Upper lobe of left lung (tissue), 6 donors: ENCODE measurements at regions not wholly inside any gene's neighbourhood (a gene's known extent, or its start where the extent isn't known, plus 50 kb on each side); places are given as distances from the start of the nearest gene placed in this dataset.
"Not testable (repeated sequence)": the region's sequence is repeated elsewhere in the genome, so short reads cannot be mapped to it uniquely, and the experiment has no call there.

ENCODE experiments used
- ATAC-seq, 2 donors: fragments of 200-7000 bp; cut with Tn5 transposase; one replicate each; pipeline ENCODE4 v1.9.1; 2022; ENCODE audit warnings: mild to moderate bottlenecking in 2 of 2, moderate library complexity in 2 of 2; ENCODE audit not compliant: low FRiP score in 2 of 2
- DNase-seq, 2 donors: peaks; one replicate each; pipeline ENCODE4 v3.0.0-alpha.2; 2019 to 2020
- H3K27ac ChIP-seq, 4 donors: fragments of 200-600 bp; sonication (generic); one replicate each; pipeline ENCODE4 v1.5.1; 2016 to 2019
- H3K27me3 ChIP-seq, 4 donors: fragments of 200-600 bp; sonication (generic); one replicate each; pipeline ENCODE4 v1.5.1; 2017 to 2019
- H3K36me3 ChIP-seq, 4 donors: fragments of 200-600 bp; sonication (generic); one replicate each; pipeline ENCODE4 v1.5.1; 2016 to 2019
- H3K4me1 ChIP-seq, 4 donors: fragments of 200-600 bp; sonication (generic); one replicate each; pipeline ENCODE4 v1.5.1; 2018 to 2019
- H3K4me3 ChIP-seq, 4 donors: fragments of 200-600 bp; sonication (generic); one replicate each; pipeline ENCODE4 v1.5.1; 2017 to 2019; ENCODE audit warnings: mild to moderate bottlenecking in 2 of 4, moderate library complexity in 1 of 4
- H3K9me3 ChIP-seq, 4 donors: fragments of 200-600 bp; sonication (generic); one replicate each; pipeline ENCODE4 v1.5.1; 2018 to 2019
- EP300 ChIP-seq, 4 donors: sonication (generic); formaldehyde crosslinking; IDR thresholded peaks; one replicate each; pipeline ENCODE4 v1.5.1; 2017; ENCODE audit warnings: antibody characterized with exemption in 4 of 4, control low read depth in 2 of 4
- POLR2A ChIP-seq, 4 donors: fragments of 450-650 bp; IDR thresholded peaks; one replicate each; pipeline ENCODE4 v1.5.1; 2016 to 2017; ENCODE audit warnings: antibody characterized with exemption in 4 of 4, mild to moderate bottlenecking in 2 of 4
- POLR2AphosphoS5 ChIP-seq, 2 donors: sonication (generic); formaldehyde crosslinking; IDR thresholded peaks; one replicate each; pipeline ENCODE4 v1.5.1; 2017; ENCODE audit warnings: antibody characterized with exemption in 2 of 2
- WGBS, 2 donors: methylation state at CpG; one replicate each; pipeline ENCODE4 v1.1.5; 2017 to 2018; 5-methylcytosine and 5-hydroxymethylcytosine counted together
- TF ChIP-seq, protein P1 (sequence below), 6 experiments: fragments of 450-650 bp in 4 of 6; fragments of 200-600 bp in 2 of 6; sonication (generic) in 2 of 6; IDR thresholded peaks; one replicate each; pipeline ENCODE4 v1.5.1; 2016 to 2019; ENCODE audit warnings: antibody characterized with exemption in 6 of 6
- donor health status: DM: no; HTN: no; CAD: no; lungs with moderate emphysema.
- donor health status: DM: no; HTN: yes; CAD: no; lungs with severe emphysema.

DNA sequence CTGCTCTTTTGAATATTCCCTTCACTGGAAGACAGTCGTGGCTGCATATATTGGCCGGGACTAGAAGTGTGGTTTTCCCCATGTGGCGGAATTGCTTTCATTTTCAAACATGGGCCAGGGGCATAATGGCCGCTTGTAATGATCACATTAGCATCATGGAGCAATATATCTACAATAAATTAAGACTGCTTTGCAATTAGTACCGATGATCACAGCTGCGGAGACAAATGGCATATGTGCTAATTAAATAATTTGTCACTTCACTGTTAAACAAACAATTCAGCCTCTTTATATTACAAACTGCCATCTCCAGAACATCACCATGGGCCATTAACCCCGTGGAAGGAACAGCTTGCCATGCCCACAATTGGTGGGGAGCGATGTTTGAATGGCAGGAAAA lies 68.2 kb upstream of the OLIG2 start:
- no peaks in the 10 kb centered on the region for H3K27me3 ChIP-seq
- no peak for ATAC-seq
- H3K4me3 ChIP-seq, result no peak overlapping the region
- no peaks in the 10 kb centered on the region for H3K9me3 ChIP-seq
- H3K36me3 ChIP-seq, result no peaks in the 10 kb centered on the region
- H3K27ac ChIP-seq, result no peak overlapping the region
- H3K4me1 ChIP-seq, result no peaks in the 10 kb centered on the region
- DNase-seq, result no peak
- TF ChIP-seq, protein P1, sequence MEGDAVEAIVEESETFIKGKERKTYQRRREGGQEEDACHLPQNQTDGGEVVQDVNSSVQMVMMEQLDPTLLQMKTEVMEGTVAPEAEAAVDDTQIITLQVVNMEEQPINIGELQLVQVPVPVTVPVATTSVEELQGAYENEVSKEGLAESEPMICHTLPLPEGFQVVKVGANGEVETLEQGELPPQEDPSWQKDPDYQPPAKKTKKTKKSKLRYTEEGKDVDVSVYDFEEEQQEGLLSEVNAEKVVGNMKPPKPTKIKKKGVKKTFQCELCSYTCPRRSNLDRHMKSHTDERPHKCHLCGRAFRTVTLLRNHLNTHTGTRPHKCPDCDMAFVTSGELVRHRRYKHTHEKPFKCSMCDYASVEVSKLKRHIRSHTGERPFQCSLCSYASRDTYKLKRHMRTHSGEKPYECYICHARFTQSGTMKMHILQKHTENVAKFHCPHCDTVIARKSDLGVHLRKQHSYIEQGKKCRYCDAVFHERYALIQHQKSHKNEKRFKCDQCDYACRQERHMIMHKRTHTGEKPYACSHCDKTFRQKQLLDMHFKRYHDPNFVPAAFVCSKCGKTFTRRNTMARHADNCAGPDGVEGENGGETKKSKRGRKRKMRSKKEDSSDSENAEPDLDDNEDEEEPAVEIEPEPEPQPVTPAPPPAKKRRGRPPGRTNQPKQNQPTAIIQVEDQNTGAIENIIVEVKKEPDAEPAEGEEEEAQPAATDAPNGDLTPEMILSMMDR (IDR thresholded peaks at IDR 0.05), result no peak
- no peak for TF ChIP-seq POLR2AphosphoS5 (IDR thresholded peaks at IDR 0.05)
- no peak for TF ChIP-seq EP300 (IDR thresholded peaks at IDR 0.05)
- TF ChIP-seq POLR2A (IDR thresholded peaks at IDR 0.05), result no peak
- WGBS, 2 donors, result 84 to 90% methylated on average over 8 of the region's 8 CpGs

DNA sequence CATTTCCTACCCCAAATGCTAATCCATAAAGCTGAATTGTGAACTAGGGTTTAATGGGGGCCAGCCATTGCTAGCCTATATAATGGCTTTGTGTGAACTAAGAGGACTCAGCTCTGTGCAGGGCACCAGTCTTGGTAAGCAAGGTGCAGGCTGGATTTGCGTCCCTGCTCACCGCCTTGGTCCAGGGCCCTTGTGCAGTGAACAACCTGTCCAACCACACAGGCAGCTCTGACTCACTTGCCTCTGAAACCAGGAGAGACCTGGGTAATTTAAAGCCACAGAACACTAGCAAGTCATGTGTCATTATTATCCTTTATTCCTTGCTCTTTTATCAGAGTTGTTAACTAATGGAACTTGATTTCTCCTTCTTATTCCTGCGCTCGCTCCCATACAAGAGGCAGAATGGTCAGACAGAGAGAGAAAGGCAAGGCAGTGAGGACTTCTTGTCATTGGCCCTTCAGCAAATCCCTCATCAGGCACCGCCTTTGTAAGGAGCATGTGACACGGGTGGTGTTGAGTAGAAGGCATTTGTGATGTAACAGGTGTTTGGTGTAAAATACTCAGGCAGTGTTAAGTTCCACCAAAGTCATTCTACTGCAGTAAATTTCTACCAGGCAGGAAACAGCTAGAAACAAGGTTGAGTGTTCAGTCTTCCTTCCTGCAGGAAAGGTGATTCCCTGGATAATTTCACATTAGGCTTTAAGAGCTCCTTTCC lies 67.3 kb upstream of the OLIG2 start:
- Histone ChIP-seq H3K27ac (no peak overlapping the region), H3K27me3 (no peaks in the 10 kb centered on the region), H3K36me3 (no peaks in the 10 kb centered on the region), H3K9me3 (no peaks in the 10 kb centered on the region), H3K4me1 (no peaks in the 10 kb centered on the region), H3K4me3 (no peak overlapping the region)
- ATAC-seq (no peak), DNase-seq (no peak)
- TF ChIP-seq EP300 (IDR thresholded peaks at IDR 0.05), result no peak
- no peak for TF ChIP-seq POLR2A (IDR thresholded peaks at IDR 0.05)
- TF ChIP-seq, protein P1 (IDR thresholded peaks at IDR 0.05), result no peak
- TF ChIP-seq POLR2AphosphoS5 (IDR thresholded peaks at IDR 0.05), result no peak
- WGBS, 2 donors, result 73 to 78% methylated on average over 6 of the region's 6 CpGs

DNA sequence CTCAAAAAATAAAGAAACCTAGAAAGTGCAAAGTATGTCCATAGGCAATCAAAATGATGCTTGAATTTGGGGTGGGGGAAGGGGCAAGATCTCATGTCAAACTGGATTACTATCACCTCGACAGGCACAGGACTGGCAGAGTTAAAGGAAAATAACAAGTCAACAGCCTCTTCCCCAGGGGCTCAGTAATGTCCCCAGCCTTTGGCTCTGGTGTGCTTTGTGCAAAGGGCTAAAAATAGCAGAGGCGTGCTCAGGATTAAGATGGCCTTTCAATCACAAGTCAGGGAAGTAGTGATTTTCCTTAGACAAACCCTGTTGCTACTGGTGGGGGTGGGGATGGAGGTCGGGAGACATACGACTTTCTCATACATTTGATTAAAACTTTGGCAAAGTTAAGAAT lies 63.5 kb upstream of the OLIG2 start:
- DNase-seq, result no peak
- TF ChIP-seq, protein P1 (IDR thresholded peaks at IDR 0.05), result no peak
- Histone ChIP-seq H3K36me3 (no peaks in the 10 kb centered on the region), H3K27ac (no peak overlapping the region), H3K9me3 (no peaks in the 10 kb centered on the region), H3K4me3 (no peak overlapping the region), H3K4me1 (no peaks in the 10 kb centered on the region), H3K27me3 (no peaks in the 10 kb centered on the region)
- no peak for ATAC-seq
- WGBS, 2 donors, result 36 to 49% methylated on average over 4 of the region's 4 CpGs

DNA sequence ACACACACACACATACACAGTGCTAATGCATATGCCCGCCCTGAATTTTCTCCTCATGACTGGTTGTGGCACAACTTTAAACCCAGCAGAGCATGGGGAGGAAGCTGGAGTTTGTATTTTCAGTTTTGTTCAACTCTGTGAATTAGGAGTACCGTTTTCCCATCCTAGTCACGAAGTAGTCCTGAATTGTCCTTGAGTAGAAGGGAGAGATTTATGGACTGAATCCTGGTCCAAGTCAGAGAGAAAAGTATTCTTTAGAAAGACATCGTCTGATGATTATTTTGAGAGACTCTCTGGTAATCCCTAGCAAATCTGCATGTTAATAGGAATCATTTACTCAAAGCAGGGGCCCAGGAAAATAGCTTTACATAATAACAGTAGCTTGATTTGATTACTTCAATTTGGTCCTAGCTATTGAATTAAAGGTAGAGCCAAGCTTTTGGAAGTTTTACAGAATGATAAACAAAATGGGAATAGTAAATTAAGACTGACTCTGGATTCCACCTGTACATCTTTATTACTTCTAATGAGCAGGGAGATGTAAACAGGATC lies 60.5 kb upstream of the OLIG2 start:
- TF ChIP-seq POLR2AphosphoS5 (IDR thresholded peaks at IDR 0.05) (no peak), EP300 (IDR thresholded peaks at IDR 0.05) (no peak), POLR2A (IDR thresholded peaks at IDR 0.05) (no peak)
- TF ChIP-seq, protein P1 (IDR thresholded peaks at IDR 0.05), result no peak
- no peak overlapping the region for H3K4me3 ChIP-seq
- DNase-seq, result no peak
- ATAC-seq, result no peak
- H3K27ac ChIP-seq, result no peak overlapping the region
- no peaks in the 10 kb centered on the region for H3K27me3 ChIP-seq
- H3K36me3 ChIP-seq, result no peaks in the 10 kb centered on the region
- WGBS, 2 donors, result 65 to 66% methylated on average over 4 of the region's 4 CpGs
- H3K9me3 ChIP-seq, result no peaks in the 10 kb centered on the region
- no peaks in the 10 kb centered on the region for H3K4me1 ChIP-seq

DNA sequence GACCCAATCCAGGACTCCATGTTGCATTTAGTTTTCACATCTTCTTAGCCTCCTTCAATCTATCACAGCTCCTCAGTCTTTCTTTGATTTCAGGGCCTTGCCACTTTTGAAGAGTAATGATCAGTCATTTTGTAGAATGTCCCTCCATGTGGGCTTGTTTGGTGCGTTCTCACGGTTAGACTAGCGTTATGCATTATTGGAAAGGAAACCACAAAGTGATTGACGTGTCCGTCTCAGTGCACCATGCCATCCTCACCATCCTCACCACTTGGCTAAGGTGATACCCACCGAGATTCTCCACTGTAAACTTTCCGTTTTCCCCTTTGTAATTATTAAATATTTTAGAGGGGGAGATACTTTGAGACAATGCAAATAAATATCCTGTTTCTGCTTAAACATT lies 59.6 kb upstream of the OLIG2 start:
- Histone ChIP-seq H3K27ac (no peak overlapping the region), H3K36me3 (no peaks in the 10 kb centered on the region), H3K9me3 (no peaks in the 10 kb centered on the region), H3K4me3 (no peak overlapping the region), H3K4me1 (no peaks in the 10 kb centered on the region), H3K27me3 (no peaks in the 10 kb centered on the region)
- DNase-seq (no peak), ATAC-seq (no peak)
- TF ChIP-seq POLR2AphosphoS5 (IDR thresholded peaks at IDR 0.05), result no peak
- TF ChIP-seq, protein P1 (IDR thresholded peaks at IDR 0.05), result no peak
- TF ChIP-seq POLR2A (IDR thresholded peaks at IDR 0.05), result no peak
- TF ChIP-seq EP300 (IDR thresholded peaks at IDR 0.05), result no peak
- 75 to 79% methylated on average over 7 of the region's 7 CpGs for WGBS, 2 donors

DNA sequence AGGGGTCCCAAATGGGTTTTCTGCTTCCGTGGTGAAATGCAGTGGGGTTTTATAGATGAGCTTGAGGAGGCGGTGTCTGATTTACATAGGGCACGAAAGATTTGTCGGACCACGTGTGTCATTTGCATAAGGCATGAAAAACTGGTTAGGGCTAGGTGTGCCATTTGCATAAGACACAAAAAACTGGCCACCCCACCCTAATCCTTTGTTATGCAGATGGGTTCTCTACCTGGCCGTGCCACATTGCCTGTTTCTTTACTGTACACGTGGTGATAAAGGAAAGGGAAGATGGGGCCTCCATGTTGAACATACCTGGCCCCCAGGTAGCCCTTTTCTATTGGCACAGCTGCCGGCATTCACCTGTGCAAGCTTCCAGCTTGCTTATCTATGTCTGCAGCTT lies 57.6 kb upstream of the OLIG2 start:
- H3K9me3 ChIP-seq, DNase-seq, H3K36me3 ChIP-seq, H3K4me3 ChIP-seq, H3K4me1 ChIP-seq, ATAC-seq, H3K27me3 ChIP-seq, H3K27ac ChIP-seq: not testable (repeated sequence)
- 66 to 80% methylated on average over 8 of the region's 8 CpGs for WGBS, 2 donors
